ENCODE measurements at regions not wholly inside any gene's neighbourhood (a gene's known extent, or its start where the extent isn't known, plus 50 kb on each side); places are given as distances from the start of the nearest gene placed in this dataset.

DNA sequence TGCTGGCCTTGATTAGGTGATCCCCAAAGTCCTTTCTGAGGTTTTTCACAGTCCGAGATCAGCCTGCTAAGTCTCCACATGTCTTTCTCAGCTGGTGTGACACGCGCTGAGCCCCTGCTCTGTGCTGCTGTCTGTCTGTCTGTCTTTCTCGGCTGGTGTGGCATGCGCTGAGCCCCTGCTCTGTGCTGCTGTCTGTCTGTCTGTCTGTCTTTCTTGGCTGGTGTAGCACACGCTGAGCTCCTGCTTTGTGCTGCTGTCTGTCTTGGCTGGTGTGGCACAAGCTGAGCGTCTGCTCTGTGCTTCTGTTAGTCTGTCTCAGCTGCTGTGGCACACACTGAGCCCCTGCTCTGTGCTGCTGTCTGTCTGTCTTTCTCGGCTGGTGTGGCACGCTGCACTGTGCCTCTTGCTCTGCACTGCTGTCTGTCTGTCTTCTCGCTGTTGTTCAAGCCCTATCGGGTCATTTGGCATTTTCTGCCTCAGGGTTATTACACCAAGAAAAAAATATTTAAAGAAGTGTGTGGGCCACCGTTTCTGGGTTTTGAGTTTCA, 217.3 kb upstream of the SHH start:
- TF ChIP-seq POLR2AphosphoS5 (IDR thresholded peaks at IDR 0.05) (no peak), EP300 (conservative IDR thresholded peaks at IDR 0.05; ENCODE audit: poor library complexity, severe bottlenecking) (no peak)

All from neural cell (in vitro differentiated cells).